ENCODE measurements at regions not wholly inside any gene's neighbourhood (a gene's known extent, or its start where the extent isn't known, plus 50 kb on each side); places are given as distances from the start of the nearest gene placed in this dataset.

DNA sequence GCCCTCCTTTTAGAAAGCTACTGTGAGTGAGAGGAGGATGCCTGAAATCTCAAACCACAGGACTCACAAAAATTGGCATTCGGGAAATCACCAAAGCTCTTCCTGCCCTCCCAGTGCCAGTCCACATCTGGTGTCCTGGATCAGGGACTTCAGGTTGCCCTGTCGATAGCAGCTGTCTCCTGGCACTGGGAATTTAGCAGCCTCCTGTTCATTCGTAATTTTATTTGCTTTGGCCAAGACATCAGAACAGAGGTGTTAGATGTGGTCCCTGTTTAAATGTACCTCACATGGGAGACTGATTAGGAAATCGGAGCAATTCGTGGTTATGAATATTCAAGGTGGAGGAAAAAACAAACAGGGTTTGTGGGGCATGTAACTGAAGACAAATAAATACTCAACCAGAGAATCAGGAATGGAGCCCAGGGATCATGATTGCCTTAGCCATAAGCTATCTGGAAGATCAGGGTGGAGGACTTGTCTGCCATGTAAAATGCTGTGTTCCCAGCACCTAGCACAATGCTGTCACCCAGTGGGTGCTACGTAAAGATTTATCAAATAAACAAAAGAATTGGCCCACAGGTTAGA, 265.2 kb upstream of the PROK2 start:
- TF ChIP-seq CTCF (IDR thresholded peaks at IDR 0.05; ENCODE audit: insufficient read depth, low read length, poor library complexity, severe bottlenecking) (no peak), EZH2phosphoT487 (conservative IDR thresholded peaks at IDR 0.05; ENCODE audit: low read length) (no peak)

DNA sequence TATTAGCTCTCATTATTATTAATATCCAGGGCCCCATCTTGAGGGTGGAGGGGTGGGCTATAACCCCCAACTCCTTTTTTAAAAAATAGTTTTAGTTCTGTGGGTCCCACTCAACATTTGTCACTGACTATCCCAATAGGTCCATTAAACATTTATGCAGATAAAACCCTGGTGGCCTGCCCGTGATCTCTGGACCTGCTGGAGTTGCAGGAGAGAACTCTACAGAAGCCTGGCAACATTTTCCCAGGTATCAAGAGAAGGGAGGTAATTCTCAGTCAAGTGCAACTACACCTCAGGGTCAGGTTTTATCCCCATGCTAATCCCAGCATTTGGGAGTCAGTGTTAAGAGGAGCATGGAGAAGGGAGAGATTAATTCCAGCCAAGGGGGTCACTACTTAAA, 264.4 kb upstream of the PROK2 start:
- TF ChIP-seq EZH2phosphoT487 (conservative IDR thresholded peaks at IDR 0.05; ENCODE audit: low read length): no peak
- TF ChIP-seq CTCF (IDR thresholded peaks at IDR 0.05; ENCODE audit: insufficient read depth, low read length, poor library complexity, severe bottlenecking): no peak
- H4K20me1 ChIP-seq (ENCODE audit: low read depth, low read length): no peaks in the 10 kb centered on the region

More for the DNA sequence above, 265.2 kb upstream of the PROK2 start:
- Histone ChIP-seq H3K27me3 (ENCODE audit: low read length) (no peaks in the 10 kb centered on the region), H3K9me3 (ENCODE audit: insufficient read depth, low read length) (no peaks in the 10 kb centered on the region), H3K9ac (ENCODE audit: low read length) (no peak overlapping the region), H4K20me1 (ENCODE audit: low read depth, low read length) (no peaks in the 10 kb centered on the region), H2AFZ (ENCODE audit: low read depth, low read length, severe bottlenecking) (no peak overlapping the region), H3K4me3 (ENCODE audit: insufficient read depth, low read length, poor library complexity, severe bottlenecking) (no peak overlapping the region), H3K36me3 (ENCODE audit: low read length) (no peaks in the 10 kb centered on the region), H3K4me2 (ENCODE audit: low read depth, low read length, poor library complexity, severe bottlenecking) (no peak overlapping the region), H3K9me2 (replicated peaks; ENCODE audit: insufficient read depth, low read length) (no peaks in the 10 kb centered on the region), H3K79me2 (ENCODE audit: insufficient read depth, low read length) (no peaks in the 10 kb centered on the region), H3F3A (ENCODE audit: insufficient read depth) (no peaks in the 10 kb centered on the region), H3K27ac (ENCODE audit: low read depth, low read length) (no peak overlapping the region)

DNA sequence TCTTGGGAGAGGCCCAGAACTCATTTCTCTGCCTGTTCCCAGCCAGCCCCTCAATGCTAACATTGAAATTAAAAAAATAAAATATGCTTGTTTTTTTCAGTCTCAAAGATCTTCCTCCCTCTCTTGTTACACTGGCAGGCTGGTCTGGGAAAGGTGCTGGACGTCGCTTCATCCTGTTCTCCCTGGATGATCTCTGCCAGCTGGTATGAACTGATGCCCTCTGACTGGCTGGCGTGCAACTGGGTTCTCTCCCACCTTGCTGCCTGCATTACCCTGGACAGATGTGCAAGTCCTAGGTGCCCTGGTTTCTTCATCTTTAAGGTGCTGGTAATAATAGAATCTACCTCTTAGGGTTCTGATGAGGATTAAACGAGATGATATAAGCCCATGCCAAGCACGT, 263.9 kb upstream of the PROK2 start:
- H3K27me3 ChIP-seq (ENCODE audit: low read length): no peaks in the 10 kb centered on the region
- no peaks in the 10 kb centered on the region for H3F3A ChIP-seq (ENCODE audit: insufficient read depth)
- no peaks in the 10 kb centered on the region for H3K9me2 ChIP-seq (replicated peaks; ENCODE audit: insufficient read depth, low read length)
- H2AFZ ChIP-seq (ENCODE audit: low read depth, low read length, severe bottlenecking): no peak overlapping the region
- H3K4me3 ChIP-seq (ENCODE audit: insufficient read depth, low read length, poor library complexity, severe bottlenecking): no peak overlapping the region
- no peak overlapping the region for H3K4me2 ChIP-seq (ENCODE audit: low read depth, low read length, poor library complexity, severe bottlenecking)
- H4K20me1 ChIP-seq (ENCODE audit: low read depth, low read length): no peaks in the 10 kb centered on the region
- no peaks in the 10 kb centered on the region for H3K79me2 ChIP-seq (ENCODE audit: insufficient read depth, low read length)
- H3K9me3 ChIP-seq (ENCODE audit: insufficient read depth, low read length): no peaks in the 10 kb centered on the region
- no peak for TF ChIP-seq CTCF (IDR thresholded peaks at IDR 0.05; ENCODE audit: insufficient read depth, low read length, poor library complexity, severe bottlenecking)
- no peak for TF ChIP-seq EZH2phosphoT487 (conservative IDR thresholded peaks at IDR 0.05; ENCODE audit: low read length)
- H3K9ac ChIP-seq (ENCODE audit: low read length): no peak overlapping the region
- no peaks in the 10 kb centered on the region for H3K36me3 ChIP-seq (ENCODE audit: low read length)
- H3K27ac ChIP-seq (ENCODE audit: low read depth, low read length): no peak overlapping the region

More for the DNA sequence above, 264.4 kb upstream of the PROK2 start:
- H2AFZ ChIP-seq (ENCODE audit: low read depth, low read length, severe bottlenecking): no peak overlapping the region
- no peaks in the 10 kb centered on the region for H3K9me2 ChIP-seq (replicated peaks; ENCODE audit: insufficient read depth, low read length)
- no peaks in the 10 kb centered on the region for H3K9me3 ChIP-seq (ENCODE audit: insufficient read depth, low read length)
- no peak overlapping the region for H3K4me3 ChIP-seq (ENCODE audit: insufficient read depth, low read length, poor library complexity, severe bottlenecking)
- H3K79me2 ChIP-seq (ENCODE audit: insufficient read depth, low read length): no peaks in the 10 kb centered on the region
- H3F3A ChIP-seq (ENCODE audit: insufficient read depth): no peaks in the 10 kb centered on the region
- no peak overlapping the region for H3K4me2 ChIP-seq (ENCODE audit: low read depth, low read length, poor library complexity, severe bottlenecking)
- H3K9ac ChIP-seq (ENCODE audit: low read length): no peak overlapping the region
- H3K27me3 ChIP-seq (ENCODE audit: low read length): no peaks in the 10 kb centered on the region
- H3K36me3 ChIP-seq (ENCODE audit: low read length): no peaks in the 10 kb centered on the region
- no peak overlapping the region for H3K27ac ChIP-seq (ENCODE audit: low read depth, low read length)

Measured in SU-DHL-6 (cell line).